ENCODE measurements at regions not wholly inside any gene's neighbourhood (a gene's known extent, or its start where the extent isn't known, plus 50 kb on each side); places are given as distances from the start of the nearest gene placed in this dataset.

DNA sequence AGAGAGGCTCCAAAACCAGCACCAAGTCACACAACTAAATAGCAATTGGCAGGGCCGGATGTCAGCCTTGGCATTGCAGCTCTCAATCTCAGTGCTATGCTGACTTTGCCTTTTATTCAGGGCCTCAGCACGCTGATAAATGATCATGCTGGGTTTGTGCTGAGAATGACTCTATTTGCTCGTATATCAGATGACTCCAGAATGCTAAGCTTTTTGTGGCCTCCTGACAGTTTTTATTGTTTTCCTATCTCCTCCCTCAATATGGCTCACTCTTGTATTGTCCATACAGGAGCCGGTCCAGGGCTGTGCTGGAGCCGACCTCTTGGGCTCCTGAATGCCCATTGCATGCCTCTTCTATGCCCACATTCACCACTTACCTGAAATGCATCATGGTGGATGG lies 211.0 kb downstream of the EFNB2 start:
- TF ChIP-seq, protein P1, sequence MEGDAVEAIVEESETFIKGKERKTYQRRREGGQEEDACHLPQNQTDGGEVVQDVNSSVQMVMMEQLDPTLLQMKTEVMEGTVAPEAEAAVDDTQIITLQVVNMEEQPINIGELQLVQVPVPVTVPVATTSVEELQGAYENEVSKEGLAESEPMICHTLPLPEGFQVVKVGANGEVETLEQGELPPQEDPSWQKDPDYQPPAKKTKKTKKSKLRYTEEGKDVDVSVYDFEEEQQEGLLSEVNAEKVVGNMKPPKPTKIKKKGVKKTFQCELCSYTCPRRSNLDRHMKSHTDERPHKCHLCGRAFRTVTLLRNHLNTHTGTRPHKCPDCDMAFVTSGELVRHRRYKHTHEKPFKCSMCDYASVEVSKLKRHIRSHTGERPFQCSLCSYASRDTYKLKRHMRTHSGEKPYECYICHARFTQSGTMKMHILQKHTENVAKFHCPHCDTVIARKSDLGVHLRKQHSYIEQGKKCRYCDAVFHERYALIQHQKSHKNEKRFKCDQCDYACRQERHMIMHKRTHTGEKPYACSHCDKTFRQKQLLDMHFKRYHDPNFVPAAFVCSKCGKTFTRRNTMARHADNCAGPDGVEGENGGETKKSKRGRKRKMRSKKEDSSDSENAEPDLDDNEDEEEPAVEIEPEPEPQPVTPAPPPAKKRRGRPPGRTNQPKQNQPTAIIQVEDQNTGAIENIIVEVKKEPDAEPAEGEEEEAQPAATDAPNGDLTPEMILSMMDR (conservative IDR thresholded peaks at IDR 0.05; ENCODE audit: low read depth, low read length) = no peak
- TF ChIP-seq MAFK (IDR thresholded peaks at IDR 0.05; ENCODE audit: low read depth, low read length) (no peak), MXI1 (IDR thresholded peaks at IDR 0.05; ENCODE audit: borderline replicate concordance, low read depth, low read length) (no peak), NFE2L2 (IDR thresholded peaks at IDR 0.05; ENCODE audit: low read depth, low read length) (no peak), RAD21 (IDR thresholded peaks at IDR 0.05; ENCODE audit: low read length) (no peak)

Measured in IMR-90 (cell line).